Colon (tissue), 2 donors: ENCODE measurements at regions not wholly inside any gene's neighbourhood (a gene's known extent, or its start where the extent isn't known, plus 50 kb on each side); places are given as distances from the start of the nearest gene placed in this dataset.

ENCODE experiments used
- FAIRE-seq: peaks from 2 replicates; lab custom pipeline; 2012; peaks lifted over from hg19 to GRCh38; lab: Jason Lieb, UNC
- donor health status: control.
- donor health status: control.

- no peak for FAIRE-seq
Measured at GRCh38 chr2:118738524-118739308, 108.7 kb downstream of the EN1 start.

- FAIRE-seq, result no peak
Measured at GRCh38 chr2:118738106-118738505, 109.3 kb downstream of the EN1 start.

GRCh38 chr2:118737684-118738083, 109.8 kb downstream of the EN1 start:
- no peak for FAIRE-seq

GRCh38 chr2:118732432-118732831, 115.0 kb downstream of the EN1 start:
- FAIRE-seq, result no peak

GRCh38 chr2:118731413-118731812, 116.0 kb downstream of the EN1 start:
- no peak for FAIRE-seq

- no peak for FAIRE-seq
Measured at GRCh38 chr2:118730405-118730804, 117.0 kb downstream of the EN1 start.

- FAIRE-seq, result no peak
Measured at GRCh38 chr2:118729760-118730159, 117.7 kb downstream of the EN1 start.

GRCh38 chr2:118728984-118729383, 118.5 kb downstream of the EN1 start:
- FAIRE-seq, result no peak

- no peak for FAIRE-seq
Measured at GRCh38 chr2:118726821-118727220, 120.6 kb downstream of the EN1 start.

- no peak for FAIRE-seq
Measured at GRCh38 chr2:118723394-118723793, 124.1 kb downstream of the EN1 start.

GRCh38 chr2:118722976-118723375, 124.5 kb downstream of the EN1 start:
- no peak for FAIRE-seq

- FAIRE-seq, result no peak
Measured at GRCh38 chr2:118721817-118722551, 125.5 kb downstream of the EN1 start.

- no peak for FAIRE-seq
Measured at GRCh38 chr2:118720866-118721265, 126.6 kb downstream of the EN1 start.

GRCh38 chr2:118718921-118719320, 128.5 kb downstream of the EN1 start:
- FAIRE-seq, result no peak

- no peak for FAIRE-seq
Measured at GRCh38 chr2:118716102-118716501, 131.3 kb downstream of the EN1 start.

GRCh38 chr2:118714118-118714517, 133.3 kb downstream of the EN1 start:
- no peak for FAIRE-seq

GRCh38 chr2:118711603-118712002, 135.8 kb downstream of the EN1 start:
- no peak for FAIRE-seq

GRCh38 chr2:118710481-118710880, 137.0 kb downstream of the EN1 start:
- no peak for FAIRE-seq

- no peak for FAIRE-seq
Measured at GRCh38 chr2:118709786-118710185, 137.7 kb downstream of the EN1 start.

GRCh38 chr2:118706844-118707243, 140.6 kb downstream of the EN1 start:
- FAIRE-seq, result no peak

GRCh38 chr2:118706371-118706770, 141.1 kb downstream of the EN1 start:
- FAIRE-seq, result no peak

- no peak for FAIRE-seq
Measured at GRCh38 chr2:118705032-118705431, 142.4 kb downstream of the EN1 start.

GRCh38 chr2:118699447-118700175, 147.8 kb downstream of the EN1 start:
- no peak for FAIRE-seq
